Thyroid gland (tissue), 4 donors: ENCODE measurements at regions not wholly inside any gene's neighbourhood (a gene's known extent, or its start where the extent isn't known, plus 50 kb on each side); places are given as distances from the start of the nearest gene placed in this dataset.
"Not testable (repeated sequence)": the region's sequence is repeated elsewhere in the genome, so short reads cannot be mapped to it uniquely, and the experiment has no call there.

Experiments
- DNase-seq, 2 donors: peaks; one replicate each; pipeline ENCODE4 v3.0.0-alpha.2; 2019
- H3K27ac ChIP-seq, 3 donors: fragments of 200-600 bp; sonication (generic); 1 replicate in 2 of 3; 2 replicates in 1 of 3; pipeline ENCODE4 v1.5.1; 2016 to 2019; ENCODE audit warnings: mild to moderate bottlenecking in 1 of 3, moderate library complexity in 1 of 3
- H3K27me3 ChIP-seq: fragments of 200-600 bp; sonication (generic); one replicate; pipeline ENCODE4 v1.5.1; 2019
- H3K36me3 ChIP-seq, 2 donors: fragments of 200-600 bp; sonication (generic); one replicate each; pipeline ENCODE4 v1.5.1; 2016 to 2019
- H3K4me1 ChIP-seq, 2 donors: fragments of 200-600 bp; sonication (generic); one replicate each; pipeline ENCODE4 v1.5.1; 2017 to 2019
- H3K4me3 ChIP-seq, 3 donors: fragments of 200-600 bp; sonication (generic); replicated peaks in 1 of 3; 1 replicate in 2 of 3; 2 replicates in 1 of 3; pipeline ENCODE4 v1.5.1; 2016; ENCODE audit warnings: mild to moderate bottlenecking in 1 of 3
- H3K9me3 ChIP-seq: fragments of 200-600 bp; sonication (generic); one replicate; pipeline ENCODE4 v1.5.1; 2017
- POLR2A ChIP-seq, 2 donors: fragments of 450-650 bp; IDR thresholded peaks; one replicate each; pipeline ENCODE4 v1.6.1; 2017; ENCODE audit warnings: antibody characterized with exemption in 2 of 2, mild to moderate bottlenecking in 2 of 2, moderate library complexity in 1 of 2
- WGBS, 2 donors: methylation state at CpG; one replicate each; pipeline ENCODE4 v1.1.5; 2017; 5-methylcytosine and 5-hydroxymethylcytosine counted together
- intact Hi-C: fragments of 100-400 bp; cut with DNase I; formaldehyde crosslinking; loops from one replicate; pipeline ENCODE4 v1.15.1; 2023
- TF ChIP-seq, protein P1 (sequence below), 6 experiments: fragments of 200-600 bp in 3 of 6; fragments of 450-650 bp in 3 of 6; sonication (generic) in 3 of 6; IDR thresholded peaks; one replicate each; pipeline ENCODE4 v1.5.1; 2016 to 2019; ENCODE audit warnings: antibody characterized with exemption in 6 of 6, mild to moderate bottlenecking in 2 of 6, inconsistent platforms in 1 of 6, moderate library complexity in 1 of 6

DNA sequence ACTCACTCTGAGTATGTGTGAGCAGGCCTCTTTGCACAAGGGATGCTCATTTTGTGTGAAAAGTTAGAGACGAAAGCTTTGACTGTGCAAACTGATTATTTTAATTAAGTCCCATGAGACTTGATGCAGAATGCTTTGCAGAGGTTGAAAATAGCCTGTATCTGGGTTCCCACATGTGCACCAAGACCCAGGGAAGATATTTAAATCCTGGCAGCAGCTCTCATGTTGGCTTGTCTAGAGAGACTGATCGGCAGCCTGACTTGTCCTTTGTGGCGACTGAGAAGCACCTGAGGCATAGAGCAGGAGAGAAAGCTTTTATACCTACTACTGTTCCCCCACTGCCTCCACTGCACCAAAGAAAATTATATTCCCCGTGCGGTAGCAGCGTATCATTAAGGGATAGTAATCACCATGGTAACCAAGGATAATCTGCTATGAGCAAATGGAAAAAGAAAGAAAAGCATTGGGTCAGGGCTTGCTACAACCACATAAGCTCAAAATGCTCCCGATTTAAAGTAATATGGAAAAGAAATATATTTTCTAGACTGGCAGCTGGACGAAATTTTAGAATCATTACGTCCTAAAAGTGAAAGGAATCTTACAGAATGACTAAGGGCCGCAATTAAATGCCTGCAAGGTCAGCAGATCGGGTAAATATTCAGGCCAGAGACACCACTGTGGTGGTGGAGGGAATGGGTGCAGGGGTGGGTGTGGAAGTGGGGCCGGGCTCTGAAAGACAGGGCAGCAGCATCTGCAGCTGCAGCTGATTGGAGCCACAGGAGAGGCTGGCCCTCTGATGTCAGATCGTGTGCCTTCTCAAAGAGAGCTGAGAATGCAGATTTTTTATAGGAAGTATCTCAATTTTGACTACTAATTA lies 135.3 kb upstream of the EPB41L4A start:
- TF ChIP-seq, protein P1, sequence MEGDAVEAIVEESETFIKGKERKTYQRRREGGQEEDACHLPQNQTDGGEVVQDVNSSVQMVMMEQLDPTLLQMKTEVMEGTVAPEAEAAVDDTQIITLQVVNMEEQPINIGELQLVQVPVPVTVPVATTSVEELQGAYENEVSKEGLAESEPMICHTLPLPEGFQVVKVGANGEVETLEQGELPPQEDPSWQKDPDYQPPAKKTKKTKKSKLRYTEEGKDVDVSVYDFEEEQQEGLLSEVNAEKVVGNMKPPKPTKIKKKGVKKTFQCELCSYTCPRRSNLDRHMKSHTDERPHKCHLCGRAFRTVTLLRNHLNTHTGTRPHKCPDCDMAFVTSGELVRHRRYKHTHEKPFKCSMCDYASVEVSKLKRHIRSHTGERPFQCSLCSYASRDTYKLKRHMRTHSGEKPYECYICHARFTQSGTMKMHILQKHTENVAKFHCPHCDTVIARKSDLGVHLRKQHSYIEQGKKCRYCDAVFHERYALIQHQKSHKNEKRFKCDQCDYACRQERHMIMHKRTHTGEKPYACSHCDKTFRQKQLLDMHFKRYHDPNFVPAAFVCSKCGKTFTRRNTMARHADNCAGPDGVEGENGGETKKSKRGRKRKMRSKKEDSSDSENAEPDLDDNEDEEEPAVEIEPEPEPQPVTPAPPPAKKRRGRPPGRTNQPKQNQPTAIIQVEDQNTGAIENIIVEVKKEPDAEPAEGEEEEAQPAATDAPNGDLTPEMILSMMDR (IDR thresholded peaks at IDR 0.05): no peak
- TF ChIP-seq POLR2A (IDR thresholded peaks at IDR 0.05): no peak
- DNase-seq: no peak
- H3K4me1 ChIP-seq: no peaks in the 10 kb centered on the region
- no peak overlapping the region for H3K27ac ChIP-seq
- intact Hi-C loops: loop anchor here (10.0 kb wide), 1 partner anchor 370 kb away; the partner anchor contains the start of gene REEP5
- no peaks in the 10 kb centered on the region for H3K9me3 ChIP-seq
- no peak overlapping the region for H3K4me3 ChIP-seq
- no peaks in the 10 kb centered on the region for H3K36me3 ChIP-seq
- no peaks in the 10 kb centered on the region for H3K27me3 ChIP-seq
- 67 to 70% methylated on average over 13 of the region's 13 CpGs for WGBS, 2 donors

DNA sequence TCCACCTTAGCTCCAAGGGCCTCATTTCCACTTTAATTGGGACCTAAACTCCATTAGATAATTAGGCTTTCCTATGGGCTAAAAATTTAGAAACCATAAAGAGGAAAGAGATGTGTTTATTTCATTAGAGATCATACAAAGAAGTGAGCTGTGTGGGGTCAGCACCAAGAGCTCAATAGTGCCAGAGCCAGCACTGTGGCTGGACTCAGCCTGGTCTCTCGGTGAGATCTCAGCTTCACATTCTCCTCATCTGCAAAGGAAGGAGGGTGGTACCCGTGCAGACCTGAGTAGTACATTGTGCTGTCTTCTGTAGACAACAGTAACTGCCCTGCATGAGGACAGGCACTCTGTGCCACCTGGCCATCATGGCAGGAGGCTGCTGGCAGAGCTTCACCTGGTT lies 136.1 kb upstream of the EPB41L4A start:
- Histone ChIP-seq H3K27ac (no peak overlapping the region), H3K27me3 (no peaks in the 10 kb centered on the region), H3K9me3 (no peaks in the 10 kb centered on the region), H3K4me1 (no peaks in the 10 kb centered on the region), H3K4me3 (no peak overlapping the region), H3K36me3 (no peaks in the 10 kb centered on the region)
- intact Hi-C loops: loop anchor here (10.0 kb wide), 1 partner anchor 370 kb away; the partner anchor contains the start of gene REEP5
- no peak for DNase-seq
- WGBS, 2 donors: 50 to 59% methylated on average over 2 of the region's 2 CpGs
- TF ChIP-seq, protein P1 (IDR thresholded peaks at IDR 0.05): no peak
- TF ChIP-seq POLR2A (IDR thresholded peaks at IDR 0.05): no peak

- Histone ChIP-seq H3K27me3 (no peaks in the 10 kb centered on the region), H3K4me3 (no peak overlapping the region), H3K9me3 (no peaks in the 10 kb centered on the region), H3K27ac (no peak overlapping the region), H3K36me3 (no peaks in the 10 kb centered on the region), H3K4me1 (no peaks in the 10 kb centered on the region)
- intact Hi-C loops: loop anchor here (10.0 kb wide), 1 partner anchor 369 kb away; the partner anchor contains the start of gene REEP5
- TF ChIP-seq POLR2A (IDR thresholded peaks at IDR 0.05): no peak
- TF ChIP-seq, protein P1 (IDR thresholded peaks at IDR 0.05): no peak
- 63% methylated on average over 3 of the region's 3 CpGs for WGBS, 2 donors
- no peak for DNase-seq
These were observed 136.6 kb upstream of the EPB41L4A start for GRCh38 chr5:112555691-112556090.

GRCh38 chr5:112559501-112559900 lies 140.4 kb upstream of the EPB41L4A start:
- not testable (repeated sequence) for H3K27me3 ChIP-seq, H3K4me3 ChIP-seq, H3K9me3 ChIP-seq, DNase-seq, H3K4me1 ChIP-seq, H3K27ac ChIP-seq, H3K36me3 ChIP-seq
- 33 to 48% methylated on average over 2 of the region's 2 CpGs for WGBS, 2 donors
- intact Hi-C loops: loop anchor here (10.0 kb wide), 1 partner anchor 365 kb away; the partner anchor contains the start of gene REEP5

- no peaks in the 10 kb centered on the region for H3K36me3 ChIP-seq
- no peak overlapping the region for H3K4me3 ChIP-seq
- TF ChIP-seq, protein P1 (IDR thresholded peaks at IDR 0.05): no peak
- no peak for TF ChIP-seq POLR2A (IDR thresholded peaks at IDR 0.05)
- H3K9me3 ChIP-seq: no peaks in the 10 kb centered on the region
- DNase-seq: no peak
- H3K4me1 ChIP-seq: no peaks in the 10 kb centered on the region
- 89 to 92% methylated on average over 2 of the region's 2 CpGs for WGBS, 2 donors
- no peaks in the 10 kb centered on the region for H3K27me3 ChIP-seq
- intact Hi-C loops: no loop called here
- no peak overlapping the region for H3K27ac ChIP-seq
These were observed 141.3 kb upstream of the EPB41L4A start for GRCh38 chr5:112560371-112560770.
